Stimulated activated CD8-positive, alpha-beta memory T cell treated with anti-CD3 and anti-CD28 coated beads, Interleukin-4, amount 100 ng/mL, for 1 hour (primary cell): ENCODE measurements at regions not wholly inside any gene's neighbourhood (a gene's known extent, or its start where the extent isn't known, plus 50 kb on each side); places are given as distances from the start of the nearest gene placed in this dataset.
"Not testable (repeated sequence)": the region's sequence is repeated elsewhere in the genome, so short reads cannot be mapped to it uniquely, and the experiment has no call there.

Source experiments
- DNase-seq, 2 donors: peaks; one replicate each; pipeline ENCODE4 v3.0.0-alpha.2; 2020; ENCODE audit warnings: low read depth in 2 of 2, low spot score in 1 of 2

- DNase-seq, result no peak
These were observed 104.1 kb downstream of the GPR85 start for GRCh38 chr7:112982441-112983063.

- no peak for DNase-seq
These were observed 104.7 kb downstream of the GPR85 start for GRCh38 chr7:112981966-112982365.

- DNase-seq, result not testable (repeated sequence)
These were observed 107.6 kb downstream of the GPR85 start for GRCh38 chr7:112979055-112979454.

GRCh38 chr7:112977244-112977955 lies 109.2 kb downstream of the GPR85 start:
- not testable (repeated sequence) for DNase-seq

GRCh38 chr7:112970771-112971170 lies 115.9 kb downstream of the GPR85 start:
- no peak for DNase-seq

GRCh38 chr7:112969946-112970345 lies 116.7 kb downstream of the GPR85 start:
- no peak for DNase-seq

GRCh38 chr7:112965506-112965905 lies 121.1 kb downstream of the GPR85 start:
- no peak for DNase-seq

- DNase-seq, result no peak
These were observed 123.0 kb downstream of the GPR85 start for GRCh38 chr7:112963634-112964033.

GRCh38 chr7:112962815-112963214 lies 123.8 kb downstream of the GPR85 start:
- no peak for DNase-seq

GRCh38 chr7:112959276-112959675 lies 127.4 kb downstream of the GPR85 start:
- no peak for DNase-seq

- DNase-seq, result no peak
These were observed 127.9 kb downstream of the GPR85 start for GRCh38 chr7:112958775-112959174.

- DNase-seq, result no peak
These were observed 128.7 kb downstream of the GPR85 start for GRCh38 chr7:112957901-112958300.

- DNase-seq, result not testable (repeated sequence)
These were observed 133.6 kb downstream of the GPR85 start for GRCh38 chr7:112953031-112953430.

- no peak for DNase-seq
These were observed 135.6 kb downstream of the GPR85 start for GRCh38 chr7:112951070-112951469.

- DNase-seq, result not testable (repeated sequence)
These were observed 136.9 kb downstream of the GPR85 start for GRCh38 chr7:112949682-112950081.

- DNase-seq, result no peak
These were observed 140.3 kb downstream of the GPR85 start for GRCh38 chr7:112946350-112946749.

- no peak for DNase-seq
These were observed 141.6 kb downstream of the GPR85 start for GRCh38 chr7:112945046-112945445.

GRCh38 chr7:112942981-112943380 lies 143.6 kb downstream of the GPR85 start:
- no peak for DNase-seq

- not testable (repeated sequence) for DNase-seq
These were observed 144.5 kb downstream of the GPR85 start for GRCh38 chr7:112942125-112942524.

GRCh38 chr7:112940314-112940732 lies 146.3 kb downstream of the GPR85 start:
- DNase-seq, result no peak

- peak; percentile 96 to 99 for DNase-seq
These were observed 146.9 kb downstream of the GPR85 start for GRCh38 chr7:112939574-112940313.
